Coronary artery (tissue), 2 donors: ENCODE measurements at regions not wholly inside any gene's neighbourhood (a gene's known extent, or its start where the extent isn't known, plus 50 kb on each side); places are given as distances from the start of the nearest gene placed in this dataset.

Experiments
- DNase-seq: peaks from one replicate; pipeline ENCODE4 v3.0.0-alpha.2; 2017; ENCODE audit warnings: low spot score
- H3K27ac ChIP-seq, 2 donors: fragments of 200-600 bp; sonication (generic); one replicate each; pipeline ENCODE4 v1.5.1; 2016 to 2019
- H3K4me3 ChIP-seq: fragments of 200-600 bp; sonication (generic); 2 replicates; pipeline ENCODE4 v1.5.1; 2016; ENCODE audit warnings: mild to moderate bottlenecking, moderate library complexity
- TF ChIP-seq, protein P1 (sequence below): fragments of 200-600 bp; sonication (generic); IDR thresholded peaks from one replicate; pipeline ENCODE4 v1.5.1; 2019; ENCODE audit warnings: antibody characterized with exemption

DNA sequence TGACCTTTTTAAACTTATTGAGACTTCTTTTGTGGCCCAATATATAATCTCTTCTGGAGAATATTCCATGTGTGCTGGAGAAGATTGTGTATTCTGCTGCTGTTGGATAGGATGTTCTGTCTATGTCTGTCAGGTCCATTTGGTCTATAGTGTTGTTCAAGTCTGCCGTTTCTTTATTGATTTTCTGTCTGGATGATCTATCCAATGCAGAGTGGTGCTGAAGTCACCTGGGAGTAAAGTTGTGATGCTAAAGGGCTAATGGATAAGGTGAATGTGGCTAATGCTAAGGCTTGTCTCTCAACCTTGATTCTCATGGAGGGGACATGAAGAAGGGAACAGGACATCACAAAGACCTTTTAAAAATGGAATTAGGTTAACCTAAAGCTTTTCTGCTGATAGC is 72.0 kb upstream of the AP1S2 start:
- TF ChIP-seq, protein P1, sequence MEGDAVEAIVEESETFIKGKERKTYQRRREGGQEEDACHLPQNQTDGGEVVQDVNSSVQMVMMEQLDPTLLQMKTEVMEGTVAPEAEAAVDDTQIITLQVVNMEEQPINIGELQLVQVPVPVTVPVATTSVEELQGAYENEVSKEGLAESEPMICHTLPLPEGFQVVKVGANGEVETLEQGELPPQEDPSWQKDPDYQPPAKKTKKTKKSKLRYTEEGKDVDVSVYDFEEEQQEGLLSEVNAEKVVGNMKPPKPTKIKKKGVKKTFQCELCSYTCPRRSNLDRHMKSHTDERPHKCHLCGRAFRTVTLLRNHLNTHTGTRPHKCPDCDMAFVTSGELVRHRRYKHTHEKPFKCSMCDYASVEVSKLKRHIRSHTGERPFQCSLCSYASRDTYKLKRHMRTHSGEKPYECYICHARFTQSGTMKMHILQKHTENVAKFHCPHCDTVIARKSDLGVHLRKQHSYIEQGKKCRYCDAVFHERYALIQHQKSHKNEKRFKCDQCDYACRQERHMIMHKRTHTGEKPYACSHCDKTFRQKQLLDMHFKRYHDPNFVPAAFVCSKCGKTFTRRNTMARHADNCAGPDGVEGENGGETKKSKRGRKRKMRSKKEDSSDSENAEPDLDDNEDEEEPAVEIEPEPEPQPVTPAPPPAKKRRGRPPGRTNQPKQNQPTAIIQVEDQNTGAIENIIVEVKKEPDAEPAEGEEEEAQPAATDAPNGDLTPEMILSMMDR: no peak

GRCh38 chrX:15918003-15918402 is 63.4 kb upstream of the AP1S2 start:
- DNase-seq: no peak
- Histone ChIP-seq H3K27ac (no peak overlapping the region), H3K4me3 (no peak overlapping the region)
- TF ChIP-seq, protein P1: no peak

More for the DNA sequence above, 72.0 kb upstream of the AP1S2 start:
- Histone ChIP-seq H3K4me3 (no peak overlapping the region), H3K27ac (no peak overlapping the region)
- no peak for DNase-seq

- no peak for DNase-seq
- TF ChIP-seq, protein P1: no peak
- no peak overlapping the region for H3K4me3 ChIP-seq
- no peak overlapping the region for H3K27ac ChIP-seq
Measured at GRCh38 chrX:15916704-15917084, 62.1 kb upstream of the AP1S2 start.

GRCh38 chrX:15915959-15916703 is 61.5 kb upstream of the AP1S2 start:
- no peak for DNase-seq
- no peak overlapping the region for H3K4me3 ChIP-seq
- TF ChIP-seq, protein P1: no peak
- no peak overlapping the region for H3K27ac ChIP-seq

DNA sequence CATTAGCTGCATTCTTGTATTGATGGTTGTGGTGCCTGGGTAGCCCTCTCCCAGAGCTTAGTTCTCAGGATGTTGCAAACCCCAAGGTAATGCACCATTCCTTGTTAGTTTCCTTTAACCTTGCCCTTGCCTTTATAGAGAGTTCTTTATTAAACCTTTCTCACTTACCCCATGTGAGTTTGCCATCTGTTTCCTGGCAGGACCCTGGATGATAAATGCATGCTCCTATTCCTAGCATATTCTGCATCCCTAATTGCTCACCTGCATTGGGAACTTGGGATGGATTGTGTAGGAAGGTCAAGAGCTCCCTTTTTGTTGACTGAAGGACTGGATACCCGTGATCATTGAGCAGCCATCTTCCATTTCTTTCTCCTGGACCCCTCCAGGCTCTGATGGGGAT is 59.9 kb upstream of the AP1S2 start:
- no peak for DNase-seq
- Histone ChIP-seq H3K27ac (no peak overlapping the region), H3K4me3 (no peak overlapping the region)
- TF ChIP-seq, protein P1: no peak

- DNase-seq: no peak
- H3K27ac ChIP-seq: no peak overlapping the region
- TF ChIP-seq, protein P1: no peak
- no peak overlapping the region for H3K4me3 ChIP-seq
Measured at GRCh38 chrX:15913146-15913545, 58.5 kb upstream of the AP1S2 start.
